ENCODE measurements at regions not wholly inside any gene's neighbourhood (a gene's known extent, or its start where the extent isn't known, plus 50 kb on each side); places are given as distances from the start of the nearest gene placed in this dataset.

- TF ChIP-seq CTCF (IDR thresholded peaks at IDR 0.05) (no peak), POLR2A (IDR thresholded peaks at IDR 0.05) (no peak)
Measured at GRCh38 chr3:96172917-96173316, 641.5 kb upstream of the EPHA6 start.

Measured in Peyer's patch (tissue), 4 donors.